HK-2 (cell line): ENCODE measurements at regions not wholly inside any gene's neighbourhood (a gene's known extent, or its start where the extent isn't known, plus 50 kb on each side); places are given as distances from the start of the nearest gene placed in this dataset.

Source experiments
- DNase-seq: peaks from one replicate; pipeline ENCODE4 v3.0.0-alpha.2; 2018; ENCODE audit not compliant: unreplicated experiment

DNA sequence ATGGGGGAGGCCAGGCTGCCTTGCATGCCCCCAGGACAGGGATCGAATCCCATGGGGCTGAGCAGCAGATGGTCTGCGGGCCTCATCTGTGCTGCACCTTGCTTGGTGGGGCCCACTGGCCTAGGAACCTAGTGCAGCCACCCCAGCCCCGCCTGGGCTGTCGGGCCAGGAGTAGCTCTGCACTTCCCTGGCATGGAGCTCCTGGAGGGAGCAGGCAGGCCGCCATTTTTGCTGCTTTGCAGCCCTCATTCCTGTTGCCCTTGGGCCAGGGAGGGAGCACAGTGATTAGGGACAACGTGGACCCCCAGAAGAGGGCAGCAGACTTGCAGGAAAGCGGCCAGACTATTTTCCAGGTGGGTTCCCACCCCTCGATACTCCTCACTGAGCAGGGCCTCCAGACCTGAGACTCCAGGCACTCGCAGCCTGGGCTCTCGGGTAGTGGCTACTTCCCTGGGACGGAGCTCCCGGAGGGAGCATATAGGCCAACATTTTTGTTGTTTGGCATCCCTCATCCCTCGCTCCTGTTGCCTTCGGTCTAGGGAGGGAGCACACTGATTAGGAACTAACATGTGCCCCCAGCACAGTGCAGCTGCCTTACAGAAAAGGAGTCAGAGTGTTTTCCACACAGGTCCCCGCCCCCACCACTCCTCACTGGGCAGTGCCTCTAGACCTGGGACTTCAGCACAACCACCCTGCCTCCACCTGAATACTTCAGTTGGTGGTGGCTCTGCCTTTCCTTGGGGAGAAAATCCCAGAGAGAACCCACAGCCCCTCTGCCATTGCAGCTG, 99.5 kb downstream of the MAIP1 start:
- DNase-seq, result no peak

- no peak for DNase-seq
Measured at GRCh38 chr2:200056105-200056504, 100.7 kb downstream of the MAIP1 start.

- DNase-seq, result no peak
Measured at GRCh38 chr2:200063155-200063554, 107.8 kb downstream of the MAIP1 start.

DNA sequence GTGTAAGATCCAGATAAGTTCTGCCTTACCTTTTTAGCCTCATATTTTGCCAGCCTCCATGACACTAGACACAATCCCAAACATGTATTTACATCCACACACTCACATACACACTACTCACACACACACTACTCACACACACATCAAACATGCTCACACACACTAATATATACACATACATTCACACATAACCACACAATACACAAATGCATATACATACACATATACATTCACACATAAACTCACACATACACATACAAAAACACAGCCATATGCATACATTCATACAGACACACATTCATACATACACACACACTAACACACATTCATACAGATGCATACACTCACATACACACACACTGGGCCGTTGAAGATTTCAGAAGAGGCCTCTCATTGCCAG, 109.5 kb downstream of the MAIP1 start:
- DNase-seq, result no peak

DNA sequence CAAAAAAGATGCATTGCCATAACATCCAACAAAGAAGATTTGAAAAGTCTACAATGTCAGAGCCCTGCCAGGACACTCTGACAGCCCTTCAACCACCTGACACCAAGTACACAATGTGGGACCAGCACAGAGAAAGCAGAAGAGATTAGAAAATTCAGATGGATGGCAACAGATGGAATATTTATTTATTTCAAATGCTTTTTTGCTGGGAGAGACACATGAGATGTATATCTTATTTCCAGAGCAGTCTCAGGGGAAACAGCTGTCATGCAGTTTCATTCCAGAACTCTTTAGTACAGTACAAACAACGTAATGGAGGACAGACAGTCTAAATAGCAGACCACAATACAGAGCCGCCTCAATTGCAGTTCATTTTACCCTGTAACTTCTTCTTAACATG, 110.1 kb downstream of the MAIP1 start:
- no peak for DNase-seq

DNA sequence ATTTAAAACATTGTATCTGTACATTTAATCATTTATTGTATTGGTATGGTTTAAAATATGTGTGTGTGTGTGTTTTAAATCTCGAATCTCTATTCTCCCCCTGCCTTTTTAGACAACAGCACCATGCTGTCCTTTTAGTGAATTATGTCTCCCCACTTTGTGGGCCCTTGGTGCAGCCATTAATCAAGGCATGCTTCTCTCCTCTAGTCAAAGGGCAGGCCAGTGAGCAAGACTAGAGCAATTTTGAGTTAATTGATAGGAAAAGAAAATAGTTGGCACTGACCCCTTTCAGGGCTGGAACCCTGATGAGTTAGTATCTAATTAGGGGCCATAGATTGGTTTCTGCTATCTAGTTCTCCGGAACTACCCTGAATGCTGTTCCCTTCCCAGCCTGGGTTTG, 111.0 kb downstream of the MAIP1 start:
- DNase-seq, result no peak

DNA sequence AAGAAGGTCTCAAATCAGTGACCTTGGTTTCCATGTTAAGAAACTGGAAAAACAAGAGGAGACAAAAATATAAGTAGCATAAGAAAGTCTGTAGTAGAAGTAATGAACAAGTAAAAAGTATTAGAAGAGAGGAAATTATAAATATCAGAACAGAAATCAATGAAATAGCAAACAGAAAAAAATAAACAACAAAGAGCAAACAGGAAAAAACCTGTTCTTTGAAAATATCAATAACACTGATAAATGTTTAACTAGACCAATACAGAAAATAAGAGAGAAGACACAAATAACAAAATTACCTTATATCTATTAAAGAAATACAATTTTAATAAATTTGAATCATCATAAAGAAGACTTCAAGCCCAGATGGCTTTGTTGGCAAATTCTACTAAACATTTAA, 113.3 kb downstream of the MAIP1 start:
- no peak for DNase-seq

GRCh38 chr2:200077210-200077650, 121.8 kb downstream of the MAIP1 start:
- no peak for DNase-seq

DNA sequence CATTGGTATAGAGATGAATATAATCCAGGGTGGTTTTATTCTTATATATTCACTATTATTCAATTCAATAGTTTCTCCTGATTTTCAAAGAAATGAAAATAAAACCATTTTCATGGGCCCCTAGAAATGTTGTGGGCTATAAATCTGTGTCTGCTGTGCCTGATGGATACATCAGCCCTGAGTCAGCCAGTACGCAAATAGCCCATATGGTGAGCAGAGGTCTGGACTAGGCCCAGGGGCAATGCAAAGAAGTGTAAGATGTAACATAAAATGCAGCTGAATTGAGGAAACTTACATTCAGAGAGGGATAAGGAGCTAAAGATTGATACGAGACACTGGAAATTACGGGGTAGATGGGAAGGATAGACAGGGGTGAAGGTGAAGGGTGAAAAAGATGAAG, 122.5 kb downstream of the MAIP1 start:
- DNase-seq, result no peak

GRCh38 chr2:200079356-200079755, 124.0 kb downstream of the MAIP1 start:
- DNase-seq, result no peak

- DNase-seq, result no peak
Measured at GRCh38 chr2:200081236-200081635, 125.9 kb downstream of the MAIP1 start.

DNA sequence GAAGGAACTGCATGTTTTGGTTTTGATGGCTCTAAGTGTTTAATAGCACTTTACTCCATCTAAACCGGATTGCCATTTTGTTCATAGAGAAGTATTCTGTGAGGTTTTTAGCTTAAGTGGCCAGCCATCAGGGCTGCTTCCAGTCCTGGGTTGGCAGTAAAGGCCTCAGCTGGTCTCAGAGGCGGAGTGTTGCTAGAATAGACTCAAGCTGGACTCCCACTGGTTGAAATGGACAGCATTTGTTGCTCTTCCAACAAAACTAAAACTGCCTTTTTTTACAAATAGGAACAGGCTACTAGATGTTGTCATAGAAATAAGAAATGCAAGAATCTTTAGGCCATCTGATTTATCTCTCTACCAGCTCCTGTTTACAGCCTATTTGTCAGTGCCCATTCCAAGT, 126.4 kb downstream of the MAIP1 start:
- DNase-seq, result no peak

DNA sequence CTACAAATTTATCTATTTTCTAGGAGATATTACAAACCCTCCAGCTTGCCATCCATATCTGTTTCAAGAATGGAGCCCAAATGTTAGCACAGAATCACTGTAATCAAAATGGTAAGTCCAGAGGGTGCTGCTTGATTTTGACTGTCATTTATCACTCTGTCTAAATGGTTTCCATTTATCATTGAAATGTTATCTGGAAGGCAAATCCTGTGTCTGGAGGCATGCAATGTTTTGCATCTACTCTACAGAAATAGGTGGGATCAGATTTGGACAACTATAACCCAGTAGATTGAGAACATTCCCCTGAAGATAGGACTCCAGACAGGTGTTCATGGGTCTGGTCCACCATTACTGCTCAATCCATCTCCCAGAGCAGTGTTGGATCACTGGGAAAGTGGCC, 128.7 kb downstream of the MAIP1 start:
- DNase-seq, result no peak

DNA sequence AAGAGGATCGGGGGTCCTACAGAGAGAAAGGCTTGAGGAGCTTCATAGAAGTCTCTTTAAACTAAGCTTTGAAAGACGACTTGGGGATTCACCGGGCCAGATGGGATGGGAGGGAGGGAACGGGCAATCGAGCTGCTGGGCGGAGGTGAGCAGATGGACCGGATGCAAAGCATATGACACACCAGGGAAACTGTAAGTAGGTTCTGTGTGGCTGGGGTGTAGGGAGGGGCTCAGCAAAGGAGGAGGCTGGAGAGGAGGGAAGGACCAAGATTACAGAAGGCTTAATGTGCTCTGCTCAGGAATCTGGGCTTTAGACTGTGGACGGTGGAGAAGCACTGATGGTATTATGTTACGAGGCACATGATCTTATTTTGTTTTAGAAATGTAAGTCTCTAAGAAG, 131.5 kb downstream of the MAIP1 start:
- DNase-seq, result no peak

DNA sequence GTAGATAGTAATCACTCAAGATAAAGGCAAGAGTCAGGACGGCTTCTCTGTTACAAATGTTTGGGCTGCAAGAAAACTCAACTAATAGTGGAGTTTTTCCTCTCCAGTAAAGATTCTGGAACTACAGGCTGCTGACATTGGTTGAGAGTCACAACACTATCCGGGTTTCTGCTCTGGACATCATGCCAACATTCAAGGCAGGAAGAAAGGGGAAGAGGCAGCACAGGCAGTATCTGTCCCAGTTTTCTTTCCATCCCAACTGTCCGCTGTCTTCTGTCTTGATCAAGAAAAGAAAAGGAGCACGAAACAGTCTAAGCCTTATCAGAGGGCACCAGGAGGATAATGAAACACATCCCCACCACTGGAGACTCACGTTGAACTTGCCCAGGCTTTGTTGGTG, 132.1 kb downstream of the MAIP1 start:
- DNase-seq, result no peak

DNA sequence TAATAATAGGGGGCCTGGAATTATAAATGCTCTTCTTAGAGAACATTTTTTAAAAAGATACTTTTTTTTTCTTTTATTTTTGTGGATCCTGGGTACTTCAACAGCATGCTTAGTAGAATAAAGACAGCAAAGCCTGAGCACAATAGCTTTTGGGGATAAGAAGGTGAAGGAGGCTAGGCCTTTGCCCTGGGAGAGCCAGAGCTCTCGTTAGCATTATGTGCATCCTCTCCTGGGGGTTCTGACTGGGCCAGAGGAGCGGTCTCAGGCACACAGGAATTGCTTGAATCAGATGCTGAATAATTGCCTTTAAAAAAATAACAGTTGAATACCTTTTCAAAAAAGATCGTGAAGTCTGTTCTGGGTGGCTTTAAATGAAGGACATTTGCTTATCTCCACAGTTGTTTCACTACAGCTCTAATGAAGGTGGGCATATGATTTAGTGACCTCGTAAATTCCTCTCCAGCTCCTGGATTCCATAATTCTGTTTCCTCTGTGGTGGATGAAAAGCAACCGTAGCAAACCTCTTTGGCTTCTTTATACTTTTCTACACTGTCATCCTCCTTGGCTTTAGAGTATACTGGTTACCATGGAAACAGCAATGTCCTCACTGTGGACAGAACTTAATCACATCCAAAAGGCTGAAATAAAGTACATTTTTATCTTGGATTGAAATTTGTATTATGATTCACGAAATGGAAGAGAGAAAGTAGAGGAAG, 133.8 kb downstream of the MAIP1 start:
- no peak for DNase-seq

- DNase-seq, result no peak
Measured at GRCh38 chr2:200089756-200090109, 134.4 kb downstream of the MAIP1 start.

DNA sequence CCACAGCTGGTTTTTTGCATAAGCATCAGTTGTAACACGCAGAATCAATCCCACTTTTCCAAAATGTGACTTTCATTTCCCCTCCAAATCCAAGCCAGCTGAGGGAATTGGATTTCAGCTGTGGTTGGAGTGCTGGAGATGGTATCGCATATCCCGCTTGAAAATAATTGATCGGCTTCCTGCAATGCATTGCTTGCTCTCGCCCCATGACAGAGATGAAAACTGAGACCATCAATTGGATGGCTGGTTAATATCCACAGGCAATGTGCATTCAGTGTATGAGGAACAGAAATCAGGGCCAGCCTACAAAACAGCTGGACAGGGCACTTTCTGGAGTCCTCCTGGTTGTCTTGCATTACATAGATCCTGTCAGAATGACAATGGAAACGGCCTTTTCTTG, 135.3 kb downstream of the MAIP1 start:
- DNase-seq, result no peak

DNA sequence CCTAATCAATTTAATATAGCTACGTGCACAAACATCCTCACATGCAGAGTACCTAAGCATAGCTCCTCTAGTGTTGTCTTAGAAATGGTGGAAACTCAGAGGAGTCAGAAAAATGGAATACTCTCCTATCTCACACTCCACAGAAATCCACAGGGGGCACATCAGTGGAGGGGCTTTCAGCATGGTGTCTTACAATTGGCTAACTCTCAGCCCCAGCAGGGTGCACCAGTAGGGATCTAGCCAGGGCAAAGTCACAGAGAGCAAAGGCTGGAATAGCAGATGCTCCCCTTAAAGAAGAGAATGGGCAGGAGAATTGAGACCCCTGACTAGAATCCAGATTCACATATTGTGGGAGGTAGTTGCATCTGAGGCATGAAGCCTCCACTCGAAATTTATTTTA, 135.7 kb downstream of the MAIP1 start:
- no peak for DNase-seq

GRCh38 chr2:200092235-200092634, 136.9 kb downstream of the MAIP1 start:
- no peak for DNase-seq

DNA sequence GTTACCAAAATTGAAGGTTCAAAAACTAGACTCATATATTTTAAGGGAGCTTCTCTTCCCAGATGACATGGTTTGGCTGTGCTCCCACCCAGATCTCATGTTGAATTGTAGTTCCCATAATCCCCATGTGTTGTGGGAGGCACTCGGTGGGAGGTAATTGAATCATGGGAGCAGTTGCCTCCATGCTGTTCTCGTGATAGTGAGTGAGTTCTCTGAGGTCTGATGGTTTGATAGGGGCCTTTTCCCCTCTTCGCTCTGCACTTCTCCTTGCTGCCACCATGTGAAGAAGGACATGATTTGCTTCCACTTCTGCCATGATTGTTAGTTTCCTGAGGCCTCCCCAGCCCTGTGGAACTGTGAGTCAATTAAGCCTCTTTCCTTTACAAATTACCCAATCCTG, 140.1 kb downstream of the MAIP1 start:
- DNase-seq, result no peak

DNA sequence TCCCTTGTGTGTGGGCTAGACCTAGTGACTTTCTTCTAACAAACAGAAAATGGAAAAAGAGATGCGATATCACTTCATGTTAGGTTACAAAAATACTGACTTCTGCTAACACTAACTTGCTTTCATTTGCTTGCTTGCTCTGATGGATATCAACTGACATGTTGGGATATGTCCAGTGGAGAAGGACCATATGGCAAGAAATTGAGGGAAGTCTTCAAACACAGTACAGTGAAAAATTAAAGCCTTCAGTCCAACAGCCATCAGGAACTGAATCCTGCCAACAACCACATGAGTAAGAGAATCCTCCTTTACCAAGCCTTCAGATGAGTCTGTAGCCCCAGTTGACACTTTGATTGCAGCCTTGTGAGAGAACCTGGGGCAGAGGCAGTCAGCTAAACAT, 143.9 kb downstream of the MAIP1 start:
- no peak for DNase-seq

- no peak for DNase-seq
Measured at GRCh38 chr2:200100027-200100426, 144.6 kb downstream of the MAIP1 start.

GRCh38 chr2:200101922-200102321, 146.5 kb downstream of the MAIP1 start:
- no peak for DNase-seq
